Ovary (tissue), 3 donors: ENCODE measurements at regions not wholly inside any gene's neighbourhood (a gene's known extent, or its start where the extent isn't known, plus 50 kb on each side); places are given as distances from the start of the nearest gene placed in this dataset.

Experiments
- CTCF ChIP-seq, 3 donors: fragments of 450-650 bp in 2 of 3; fragments of 200-600 bp in 1 of 3; IDR thresholded peaks; one replicate each; pipeline versions ENCODE4 v1.5.1 to v1.8.0; 2016 to 2022; ENCODE audit warnings: antibody characterized with exemption in 3 of 3, mild to moderate bottlenecking in 1 of 3
- EP300 ChIP-seq: sonication (generic); formaldehyde crosslinking; IDR thresholded peaks from one replicate; pipeline ENCODE4 v1.6.1; 2017; ENCODE audit warnings: antibody characterized with exemption
- POLR2A ChIP-seq: fragments of 450-650 bp; IDR thresholded peaks from one replicate; pipeline ENCODE4 v1.6.1; 2017; ENCODE audit warnings: antibody characterized with exemption, mild to moderate bottlenecking, moderate library complexity
- donor health status: DM: no; HTN: no; CAD: no.

- no peak for TF ChIP-seq POLR2A
- TF ChIP-seq CTCF (IDR thresholded peaks at IDR 0.05), result no peak
- TF ChIP-seq EP300, result no peak
Observed at GRCh38 chr1:113199760-113200455, 126.9 kb downstream of the LRIG2 start.
